T1000 (cell line): ENCODE measurements at regions not wholly inside any gene's neighbourhood (a gene's known extent, or its start where the extent isn't known, plus 50 kb on each side); places are given as distances from the start of the nearest gene placed in this dataset.

ENCODE experiments used
- DNase-seq: peaks from one replicate; lab custom pipeline; 2025; ENCODE audit warnings: mixed read lengths; lab: John Stamatoyannopoulos, UW

GRCh38 chr2:15092181-15092580 lies 459.7 kb downstream of the LRATD1 start:
- no peak for DNase-seq

GRCh38 chr2:15092691-15093090 lies 460.2 kb downstream of the LRATD1 start:
- no peak for DNase-seq

- no peak for DNase-seq
Observed at GRCh38 chr2:15094161-15094560, 461.6 kb downstream of the LRATD1 start.

- no peak for DNase-seq
Observed at GRCh38 chr2:15096873-15097272, 464.3 kb downstream of the NBAS start.

GRCh38 chr2:15107137-15107536 lies 454.0 kb downstream of the NBAS start:
- DNase-seq: no peak

GRCh38 chr2:15111718-15112117 lies 449.4 kb downstream of the NBAS start:
- no peak for DNase-seq

- no peak for DNase-seq
Observed at GRCh38 chr2:15112216-15112615, 448.9 kb downstream of the NBAS start.

GRCh38 chr2:15115776-15116175 lies 445.4 kb downstream of the NBAS start:
- DNase-seq: no peak

- DNase-seq: no peak
Observed at GRCh38 chr2:15116830-15117229, 444.3 kb downstream of the NBAS start.
